ENCODE measurements at regions not wholly inside any gene's neighbourhood (a gene's known extent, or its start where the extent isn't known, plus 50 kb on each side); places are given as distances from the start of the nearest gene placed in this dataset.

- no peak for DNase-seq
Observed at GRCh38 chrX:10048076-10048475, 80.9 kb downstream of the CLDN34 start.

GRCh38 chrX:10048707-10049106 is 81.5 kb downstream of the CLDN34 start:
- DNase-seq, result no peak

DNA sequence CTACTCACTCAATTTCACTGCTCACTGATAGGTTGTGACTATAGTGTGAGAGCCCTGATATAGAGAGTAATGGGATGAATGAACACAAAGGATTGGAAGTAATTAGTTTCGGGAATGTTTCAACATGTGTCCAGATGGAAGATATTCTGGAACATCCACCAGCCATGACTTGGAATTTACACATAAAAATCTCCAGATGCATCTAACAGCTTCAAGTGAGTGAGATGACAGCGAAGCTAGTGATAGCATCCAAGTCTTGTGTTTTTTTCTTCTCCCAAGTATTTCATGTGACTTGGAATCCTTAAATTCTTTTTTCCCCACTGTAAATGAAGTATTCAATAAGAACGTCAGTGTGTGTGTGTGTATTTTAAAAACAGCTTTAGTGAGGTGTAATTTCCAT is 82.1 kb downstream of the CLDN34 start:
- no peak for DNase-seq

DNA sequence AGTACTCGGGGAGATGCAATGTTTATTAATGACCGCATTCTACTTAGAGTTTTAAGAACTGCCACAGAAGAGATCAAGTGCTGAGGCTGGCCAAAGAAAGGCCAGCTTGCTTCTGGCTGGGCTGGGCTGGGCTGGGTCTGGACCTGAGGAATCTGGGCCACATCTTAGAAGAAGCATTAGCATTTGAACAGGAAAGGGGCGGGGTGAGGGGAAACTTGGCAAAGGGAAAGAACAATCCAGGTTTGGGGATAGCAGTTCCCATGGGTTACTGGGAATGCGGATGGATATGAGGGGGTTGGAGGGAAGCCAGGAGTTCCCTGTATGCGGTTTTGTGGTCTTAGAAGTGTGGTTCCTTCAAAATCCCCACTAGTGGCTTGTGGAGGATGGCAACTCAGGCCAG is 83.3 kb downstream of the CLDN34 start:
- DNase-seq, result no peak

DNA sequence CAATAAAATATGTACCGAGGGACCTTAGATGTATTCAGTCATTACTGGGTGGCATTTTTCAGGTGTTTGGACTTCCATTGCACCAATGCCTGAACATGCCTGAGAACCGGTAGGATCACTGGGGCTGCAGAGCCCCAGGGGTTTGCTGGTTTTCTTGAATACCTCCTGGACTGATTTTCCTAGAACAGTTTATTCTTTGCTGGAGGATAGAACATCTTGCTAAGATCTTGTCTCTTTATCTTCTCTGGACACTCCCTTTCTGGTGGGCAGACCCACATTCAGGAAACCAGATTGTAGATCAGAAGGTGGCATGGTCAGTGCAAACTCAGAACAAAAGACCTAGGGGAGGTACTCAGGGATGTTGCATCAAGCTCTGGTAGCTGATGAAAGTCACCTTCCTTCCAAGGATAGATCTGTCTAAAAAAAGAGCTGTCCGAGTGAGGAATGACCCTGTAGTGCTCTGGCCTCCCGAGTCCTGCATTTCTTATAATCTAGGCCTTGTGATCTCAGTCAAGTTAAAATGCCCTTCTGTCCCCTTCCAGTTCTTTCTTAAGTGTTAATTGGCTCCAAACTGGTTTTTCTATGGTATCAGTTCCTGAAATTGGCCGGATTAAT is 84.8 kb downstream of the CLDN34 start:
- no peak for DNase-seq

DNA sequence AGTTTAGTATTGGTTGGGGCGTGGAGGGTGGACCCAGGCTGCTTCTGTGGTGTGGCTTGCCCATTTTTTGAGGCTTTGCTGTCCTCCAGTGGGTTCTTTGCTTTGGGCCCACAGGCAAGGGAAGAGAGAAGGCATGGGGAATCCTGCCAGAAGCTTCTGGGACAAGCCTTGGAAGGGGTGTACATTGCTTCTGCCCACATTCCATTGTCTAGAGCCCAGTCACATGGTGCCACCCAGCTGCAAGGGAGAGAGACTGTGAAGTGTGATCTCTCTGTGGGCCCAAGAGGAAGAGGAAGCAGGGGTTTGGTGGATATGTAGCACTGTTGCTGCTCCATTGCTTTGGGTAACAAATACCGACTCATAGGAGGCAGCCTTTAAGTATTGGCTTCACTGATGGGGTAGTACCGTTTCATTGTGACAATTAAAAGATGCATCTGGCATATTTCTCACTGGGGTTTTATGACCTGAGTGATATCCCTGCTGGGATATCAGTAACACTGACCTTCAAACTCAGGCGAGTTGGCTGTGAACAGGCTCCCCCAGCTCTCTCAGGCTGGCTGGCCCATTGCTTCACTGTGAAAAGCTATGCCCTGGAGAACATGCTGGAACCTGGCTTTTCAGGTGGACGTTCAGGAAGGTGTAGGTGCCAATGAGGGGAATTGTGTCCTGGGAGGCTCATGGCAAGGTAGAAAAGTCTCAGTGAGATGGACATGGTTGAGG is 85.9 kb downstream of the CLDN34 start:
- DNase-seq, result no peak

GRCh38 chrX:10054396-10054795 is 87.2 kb downstream of the CLDN34 start:
- no peak for DNase-seq

- no peak for DNase-seq
Observed at GRCh38 chrX:10055430-10055829, 88.3 kb downstream of the CLDN34 start.

DNA sequence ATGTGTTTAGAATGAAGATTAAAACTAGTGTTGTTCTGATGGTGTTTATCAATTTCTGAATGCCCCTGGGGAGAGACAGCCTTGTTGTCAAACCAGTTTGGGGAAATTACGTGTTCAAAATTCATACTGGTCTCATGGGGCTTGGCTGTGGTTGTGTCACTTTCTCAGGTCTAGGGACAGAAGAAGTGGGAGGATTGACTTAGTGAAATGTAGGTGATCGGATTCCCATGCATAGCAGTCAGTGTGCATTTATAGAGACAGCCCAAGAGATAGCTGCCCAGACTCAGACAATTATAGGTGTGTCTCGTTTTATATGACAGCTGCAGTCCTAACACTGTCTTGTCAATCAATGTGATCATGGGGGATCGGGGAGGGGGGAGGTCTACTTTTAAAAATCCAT is 94.4 kb upstream of the CLCN4 start:
- DNase-seq, result no peak

- DNase-seq, result no peak
Observed at GRCh38 chrX:10062980-10063379, 93.8 kb upstream of the CLCN4 start.

GRCh38 chrX:10064736-10065135 is 92.0 kb upstream of the CLCN4 start:
- DNase-seq, result no peak

GRCh38 chrX:10070714-10071436 is 85.9 kb upstream of the CLCN4 start:
- DNase-seq, result no peak

GRCh38 chrX:10071451-10072144 is 85.2 kb upstream of the CLCN4 start:
- peak; percentile 36 for DNase-seq

DNA sequence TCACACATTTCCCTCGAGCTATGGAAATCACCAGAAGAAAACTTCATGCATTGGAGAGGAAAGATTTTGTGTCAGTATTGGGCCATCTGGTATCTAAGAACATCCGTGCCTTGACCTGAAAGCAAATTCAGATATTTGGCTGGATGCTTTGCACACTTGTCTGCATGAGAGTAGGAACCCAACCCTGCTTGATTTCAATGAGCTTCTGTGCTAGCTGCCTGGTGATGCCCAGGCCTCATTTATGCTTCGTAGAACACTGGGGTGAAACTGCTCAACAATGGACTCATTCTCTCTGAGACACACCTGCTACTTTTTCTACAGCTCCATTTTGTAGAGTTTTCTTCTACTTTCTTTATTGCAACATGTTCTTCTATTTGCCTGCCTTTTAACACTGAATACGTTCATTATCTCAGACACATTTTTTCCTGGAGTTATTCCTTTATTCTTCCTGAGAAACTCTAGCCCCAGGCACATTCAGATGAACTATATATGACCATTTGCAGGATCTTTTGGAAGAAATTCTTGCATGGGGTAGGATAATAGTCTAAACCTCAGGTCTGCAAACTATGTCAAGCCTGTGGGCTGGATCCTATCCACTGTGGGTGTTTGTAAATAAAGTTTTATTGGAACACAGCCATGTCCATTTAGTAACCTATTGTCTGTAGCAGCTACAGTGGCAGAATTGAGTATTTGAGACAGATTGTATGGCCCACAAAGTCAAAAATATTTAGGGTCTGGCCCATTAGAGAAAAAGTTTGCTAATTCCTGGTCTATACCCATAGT is 83.8 kb upstream of the CLCN4 start:
- DNase-seq, result no peak

- no peak for DNase-seq
Observed at GRCh38 chrX:10073671-10074070, 83.1 kb upstream of the CLCN4 start.

GRCh38 chrX:10074241-10074941 is 82.4 kb upstream of the CLCN4 start:
- no peak for DNase-seq

DNA sequence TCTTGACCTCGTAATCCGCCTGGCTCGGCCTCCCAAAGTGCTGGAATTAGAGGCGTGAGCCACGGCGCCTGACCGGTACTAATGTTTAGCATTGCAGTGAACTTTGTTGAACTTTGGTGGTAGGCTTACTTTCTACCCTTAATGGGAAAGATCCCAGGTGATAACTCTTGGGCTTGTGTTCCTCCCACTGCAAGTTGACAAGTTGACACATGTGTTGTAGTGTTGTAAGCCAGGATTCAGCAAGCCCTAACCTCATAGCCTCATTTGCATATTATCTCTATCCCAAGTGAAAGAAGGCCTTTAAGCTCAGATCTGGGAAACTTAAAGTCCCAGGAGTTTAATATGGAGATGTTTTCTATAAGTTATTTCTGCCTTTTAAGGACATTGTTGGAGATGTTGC is 80.0 kb upstream of the CLCN4 start:
- no peak for DNase-seq

DNA sequence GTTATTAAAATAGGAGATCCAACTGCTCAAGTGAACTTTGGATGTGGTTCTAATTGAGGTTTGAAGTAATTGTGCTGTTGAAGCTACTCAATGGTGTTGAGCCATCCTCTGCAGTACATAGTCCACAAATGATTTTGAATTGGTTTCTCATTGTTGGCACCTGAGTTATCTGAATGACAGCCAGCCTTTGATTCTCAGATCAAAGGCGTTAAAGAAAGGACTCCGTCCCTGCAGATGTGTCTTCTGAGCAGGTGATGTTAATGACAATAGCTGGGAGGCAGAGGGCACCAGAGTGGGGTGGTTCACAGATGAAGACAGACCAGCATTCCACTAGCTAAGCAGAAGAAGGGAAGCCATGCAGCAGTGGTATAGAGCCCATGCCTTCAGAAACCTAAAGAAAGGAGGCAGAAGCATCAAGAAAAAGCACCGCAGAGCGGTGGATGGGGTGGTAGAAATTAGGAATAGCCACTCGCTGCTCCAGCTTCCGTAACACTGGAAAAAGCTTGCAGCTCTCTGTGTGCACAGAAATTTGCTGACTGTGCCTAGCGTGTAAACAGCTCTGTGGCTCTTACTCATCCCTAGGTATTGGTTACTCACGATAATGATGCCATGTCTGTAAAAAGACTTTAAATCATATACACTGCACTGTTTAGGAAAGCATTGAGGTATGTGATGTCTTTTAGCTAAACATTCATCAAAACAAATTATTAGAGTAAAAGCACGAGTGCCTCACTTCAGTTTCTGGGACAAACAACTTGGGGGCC is 79.2 kb upstream of the CLCN4 start:
- no peak for DNase-seq

GRCh38 chrX:10078266-10078665 is 78.5 kb upstream of the CLCN4 start:
- DNase-seq, result no peak

- DNase-seq, result no peak
Observed at GRCh38 chrX:10079231-10079630, 77.5 kb upstream of the CLCN4 start.

- no peak for DNase-seq
Observed at GRCh38 chrX:10083809-10084208, 73.0 kb upstream of the CLCN4 start.

Measured in SHP77 treated with DMSO at 0.1 percent for 48 hours (cell line).